OCI-LY7 (cell line): ENCODE measurements at regions not wholly inside any gene's neighbourhood (a gene's known extent, or its start where the extent isn't known, plus 50 kb on each side); places are given as distances from the start of the nearest gene placed in this dataset.

Experiments used
- EZH2phosphoT487 ChIP-seq: fragments of 200-600 bp; sonication (generic); IDR thresholded peaks from 2 replicates; pipeline ENCODE4 v1.6.1; 2018; ENCODE audit warnings: low read depth, borderline replicate concordance, mild to moderate bottlenecking, mixed run types, antibody characterized with exemption, low read length, moderate library complexity, mixed read lengths
- TF ChIP-seq, protein P1 (sequence below): fragments of 200-600 bp; sonication (generic); conservative IDR thresholded peaks from 2 replicates; pipeline ENCODE4 v1.5.1; 2014; ENCODE audit warnings: mild to moderate bottlenecking, antibody characterized with exemption, low read length, moderate library complexity, mixed read lengths

DNA sequence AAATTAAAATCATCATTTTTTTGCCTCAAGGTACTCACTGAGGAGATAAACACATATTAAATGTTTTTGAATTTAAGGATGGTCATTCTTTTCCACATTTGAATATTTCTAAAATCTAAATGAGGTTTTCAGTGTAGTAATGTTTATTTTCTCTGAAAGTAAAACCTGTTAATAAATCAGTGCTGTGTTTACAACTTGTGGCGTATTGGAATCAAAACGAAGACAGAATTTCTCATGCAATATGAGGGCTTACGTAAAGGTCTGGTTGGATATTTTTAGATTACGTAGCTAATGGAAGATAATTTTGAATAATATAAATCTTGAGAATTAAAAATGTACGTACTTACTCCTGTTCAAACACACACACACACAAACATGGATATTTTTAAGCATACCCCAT, 106.8 kb upstream of the LUZP2 start:
- TF ChIP-seq, protein P1, sequence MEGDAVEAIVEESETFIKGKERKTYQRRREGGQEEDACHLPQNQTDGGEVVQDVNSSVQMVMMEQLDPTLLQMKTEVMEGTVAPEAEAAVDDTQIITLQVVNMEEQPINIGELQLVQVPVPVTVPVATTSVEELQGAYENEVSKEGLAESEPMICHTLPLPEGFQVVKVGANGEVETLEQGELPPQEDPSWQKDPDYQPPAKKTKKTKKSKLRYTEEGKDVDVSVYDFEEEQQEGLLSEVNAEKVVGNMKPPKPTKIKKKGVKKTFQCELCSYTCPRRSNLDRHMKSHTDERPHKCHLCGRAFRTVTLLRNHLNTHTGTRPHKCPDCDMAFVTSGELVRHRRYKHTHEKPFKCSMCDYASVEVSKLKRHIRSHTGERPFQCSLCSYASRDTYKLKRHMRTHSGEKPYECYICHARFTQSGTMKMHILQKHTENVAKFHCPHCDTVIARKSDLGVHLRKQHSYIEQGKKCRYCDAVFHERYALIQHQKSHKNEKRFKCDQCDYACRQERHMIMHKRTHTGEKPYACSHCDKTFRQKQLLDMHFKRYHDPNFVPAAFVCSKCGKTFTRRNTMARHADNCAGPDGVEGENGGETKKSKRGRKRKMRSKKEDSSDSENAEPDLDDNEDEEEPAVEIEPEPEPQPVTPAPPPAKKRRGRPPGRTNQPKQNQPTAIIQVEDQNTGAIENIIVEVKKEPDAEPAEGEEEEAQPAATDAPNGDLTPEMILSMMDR: no peak
- TF ChIP-seq EZH2phosphoT487: no peak
